ENCODE measurements at regions not wholly inside any gene's neighbourhood (a gene's known extent, or its start where the extent isn't known, plus 50 kb on each side); places are given as distances from the start of the nearest gene placed in this dataset.
A peak's percentile ranks its signal among the peaks of the same experiment; 100 is the strongest.

- Histone ChIP-seq H3K36me3 (ENCODE audit: control insufficient read depth in 2 of 2, extremely low read depth in 1 of 2, insufficient read depth in 2 of 2, low read length in 2 of 2) (no peaks in the 10 kb centered on the region), H3K4me2 (ENCODE audit: control insufficient read depth, extremely low read depth, insufficient read depth, low read depth, low read length) (no peak overlapping the region), H3K9me3 (ENCODE audit: control insufficient read depth, low read depth, low read length) (no peaks in the 10 kb centered on the region), H3K4me1 (ENCODE audit: control insufficient read depth, extremely low read depth, insufficient read depth, low read length) (no peaks in the 10 kb centered on the region), H2AFZ (ENCODE audit: control insufficient read depth, low read length) (no peak overlapping the region), H3K9ac (ENCODE audit: control insufficient read depth, extremely low read depth, insufficient read depth, low read length) (no peak overlapping the region), H4K20me1 (ENCODE audit: control insufficient read depth, extremely low read depth, insufficient read depth, low read length) (no peaks in the 10 kb centered on the region), H3K4me3 (ENCODE audit: control insufficient read depth in 2 of 3, extremely low read depth in 1 of 3, insufficient read depth in 2 of 3, low read depth in 1 of 3, low read length in 3 of 3) (no peak overlapping the region), H3K79me2 (ENCODE audit: control insufficient read depth, insufficient read depth, low read length) (no peaks in the 10 kb centered on the region), H3K27ac (ENCODE audit: control insufficient read depth, insufficient read depth, low read length) (no peak overlapping the region), H3K9me1 (ENCODE audit: control insufficient read depth, extremely low read depth, insufficient read depth, low read length) (no peaks in the 10 kb centered on the region), H3K27me3 (ENCODE audit: control insufficient read depth, extremely low read depth, insufficient read depth, low read length) (no peaks in the 10 kb centered on the region)
- dilution Hi-C loops (cut with MboI; ENCODE audit: extremely low pct_ligation_motif_present, low sequenced_read_pairs), result no loop called here
- TF ChIP-seq CTCF (optimal IDR thresholded peaks at IDR 0.05 in 1 of 3, IDR thresholded peaks at IDR 0.05 in 1 of 3, conservative IDR thresholded peaks at IDR 0.05 in 1 of 3; ENCODE audit: extremely low read depth in 1 of 3, insufficient read depth in 2 of 3, low read length in 3 of 3) (no peak), EZH2 (IDR thresholded peaks at IDR 0.05; ENCODE audit: low read length) (no peak)
- no peak for FAIRE-seq
- no peak for DNase-seq (ENCODE audit: low read depth, low spot score)
Observed at GRCh38 chr17:71849783-71850768, 270.7 kb upstream of the SOX9 start.

GRCh38 chr17:71850812-71851211, 270.0 kb upstream of the SOX9 start:
- H3K9ac ChIP-seq (ENCODE audit: control insufficient read depth, extremely low read depth, insufficient read depth, low read length), result no peak overlapping the region
- H3K9me3 ChIP-seq (ENCODE audit: control insufficient read depth, low read depth, low read length), result no peaks in the 10 kb centered on the region
- no peak overlapping the region for H3K27ac ChIP-seq (ENCODE audit: control insufficient read depth, insufficient read depth, low read length)
- dilution Hi-C loops (cut with MboI; ENCODE audit: extremely low pct_ligation_motif_present, low sequenced_read_pairs), result no loop called here
- H3K4me2 ChIP-seq (ENCODE audit: control insufficient read depth, extremely low read depth, insufficient read depth, low read depth, low read length), result no peak overlapping the region
- H3K36me3 ChIP-seq (ENCODE audit: control insufficient read depth in 2 of 2, extremely low read depth in 1 of 2, insufficient read depth in 2 of 2, low read length in 2 of 2), result no peaks in the 10 kb centered on the region
- no peak overlapping the region for H2AFZ ChIP-seq (ENCODE audit: control insufficient read depth, low read length)
- no peaks in the 10 kb centered on the region for H3K79me2 ChIP-seq (ENCODE audit: control insufficient read depth, insufficient read depth, low read length)
- H4K20me1 ChIP-seq (ENCODE audit: control insufficient read depth, extremely low read depth, insufficient read depth, low read length), result no peaks in the 10 kb centered on the region
- TF ChIP-seq EZH2 (IDR thresholded peaks at IDR 0.05; ENCODE audit: low read length) (no peak), CTCF (optimal IDR thresholded peaks at IDR 0.05 in 1 of 3, IDR thresholded peaks at IDR 0.05 in 1 of 3, conservative IDR thresholded peaks at IDR 0.05 in 1 of 3; ENCODE audit: extremely low read depth in 1 of 3, insufficient read depth in 2 of 3, low read length in 3 of 3) (no peak)
- no peak overlapping the region for H3K4me3 ChIP-seq (ENCODE audit: control insufficient read depth in 2 of 3, extremely low read depth in 1 of 3, insufficient read depth in 2 of 3, low read depth in 1 of 3, low read length in 3 of 3)
- no peak for DNase-seq (ENCODE audit: low read depth, low spot score)
- peak; percentile 13 for FAIRE-seq
- no peaks in the 10 kb centered on the region for H3K27me3 ChIP-seq (ENCODE audit: control insufficient read depth, extremely low read depth, insufficient read depth, low read length)
- no peaks in the 10 kb centered on the region for H3K9me1 ChIP-seq (ENCODE audit: control insufficient read depth, extremely low read depth, insufficient read depth, low read length)
- H3K4me1 ChIP-seq (ENCODE audit: control insufficient read depth, extremely low read depth, insufficient read depth, low read length), result no peaks in the 10 kb centered on the region

All from keratinocyte (primary cell).